HepG2 (cell line): ENCODE measurements at regions not wholly inside any gene's neighbourhood (a gene's known extent, or its start where the extent isn't known, plus 50 kb on each side); places are given as distances from the start of the nearest gene placed in this dataset.

Experiments
- ARNTL ChIP-seq: sonication (generic); formaldehyde crosslinking; IDR thresholded peaks from 2 replicates; pipeline ENCODE4 v1.4.0; 2020; ENCODE audit warnings: mild to moderate bottlenecking, missing genetic modification reagents
- CHCHD3 ChIP-seq: sonication (generic); formaldehyde crosslinking; IDR thresholded peaks from 2 replicates; pipeline ENCODE4 v1.8.0; 2022; ENCODE audit warnings: mild to moderate bottlenecking, missing genetic modification reagents, moderate library complexity
- E2F5 ChIP-seq: sonication (generic); formaldehyde crosslinking; conservative IDR thresholded peaks from 2 replicates; pipeline ENCODE4 v1.4.0; 2020; ENCODE audit warnings: missing genetic modification reagents
- FOXA3 ChIP-seq: IDR thresholded peaks from 2 replicates; pipeline ENCODE4 v1.6.1; 2016; ENCODE audit warnings: missing genetic modification reagents, missing compliant biosample characterization
- HIVEP1 ChIP-seq: sonication (generic); formaldehyde crosslinking; IDR thresholded peaks from 2 replicates; pipeline ENCODE4 v1.4.0; 2020; ENCODE audit warnings: mild to moderate bottlenecking, missing genetic modification reagents
- JUNB ChIP-seq: sonication (generic); formaldehyde crosslinking; IDR thresholded peaks from 2 replicates; pipeline ENCODE4 v1.8.0; 2022; ENCODE audit warnings: missing genetic modification reagents, mild to moderate bottlenecking, borderline replicate concordance
- PITX1 ChIP-seq: sonication (generic); formaldehyde crosslinking; IDR thresholded peaks from 2 replicates; pipeline ENCODE4 v1.5.1; 2020; ENCODE audit warnings: mild to moderate bottlenecking, missing genetic modification reagents
- RFX3 ChIP-seq: IDR thresholded peaks from 2 replicates; pipeline ENCODE4 v1.6.1; 2016; ENCODE audit warnings: missing biosample characterization, missing genetic modification reagents
- SALL2 ChIP-seq: sonication (generic); formaldehyde crosslinking; IDR thresholded peaks from 2 replicates; pipeline ENCODE4 v1.8.1; 2023; ENCODE audit warnings: mild to moderate bottlenecking, missing genetic modification reagents, inconsistent platforms
- SKI ChIP-seq: fragments of 450-650 bp; IDR thresholded peaks from one replicate; pipeline ENCODE4 v1.6.1; 2018; ENCODE audit warnings: mild to moderate bottlenecking; ENCODE audit not compliant: partially characterized antibody
- SP4 ChIP-seq: sonication (generic); formaldehyde crosslinking; IDR thresholded peaks from 2 replicates; pipeline ENCODE4 v1.8.1; 2023; ENCODE audit warnings: mild to moderate bottlenecking, missing genetic modification reagents
- ZFP36 ChIP-seq: fragments of 150-350 bp; IDR thresholded peaks from 2 replicates; pipeline ENCODE4 v1.6.1; 2018; ENCODE audit warnings: borderline replicate concordance, low read length, low read depth; ENCODE audit not compliant: partially characterized antibody
- ZNF12 ChIP-seq: sonication (generic); formaldehyde crosslinking; IDR thresholded peaks from 2 replicates; pipeline ENCODE4 v1.5.0; 2020; ENCODE audit warnings: missing genetic modification reagents
- ZNF292 ChIP-seq: sonication (generic); formaldehyde crosslinking; IDR thresholded peaks from 2 replicates; pipeline ENCODE4 v1.8.1; 2022; ENCODE audit warnings: mild to moderate bottlenecking, low read depth, missing genetic modification reagents, borderline replicate concordance
- ZNF3 ChIP-seq: IDR thresholded peaks from 2 replicates; pipeline ENCODE4 v1.7.0; 2017; ENCODE audit warnings: inconsistent platforms
- ZNF558 ChIP-seq: sonication (generic); formaldehyde crosslinking; IDR thresholded peaks from 2 replicates; pipeline ENCODE4 v1.9.0; 2022; ENCODE audit warnings: mild to moderate bottlenecking, missing genetic modification reagents, borderline replicate concordance
- ZNF737 ChIP-seq: sonication (generic); formaldehyde crosslinking; IDR thresholded peaks from 2 replicates; pipeline ENCODE4 v1.5.0; 2020; ENCODE audit warnings: missing genetic modification reagents, mild to moderate bottlenecking, borderline replicate concordance
- TF ChIP-seq, protein P1 (sequence below): IDR thresholded peaks from 2 replicates; pipeline ENCODE4 v1.4.0; 2020; ENCODE audit warnings: mild to moderate bottlenecking, missing genetic modification reagents
- TF ChIP-seq, protein P2 (sequence below): sonication (generic); formaldehyde crosslinking; IDR thresholded peaks from 2 replicates; pipeline ENCODE4 v1.4.0; 2020; ENCODE audit warnings: missing genetic modification reagents, low read depth, mild to moderate bottlenecking, borderline replicate concordance
- TF ChIP-seq, protein P3 (sequence below): sonication (generic); formaldehyde crosslinking; conservative IDR thresholded peaks from 2 replicates; pipeline ENCODE4 v1.8.1; 2023; ENCODE audit warnings: missing genetic modification reagents
- TF ChIP-seq, protein P4 (sequence below): sonication (generic); formaldehyde crosslinking; conservative IDR thresholded peaks from 2 replicates; pipeline ENCODE4 v1.5.0; 2020; ENCODE audit warnings: missing genetic modification reagents

DNA sequence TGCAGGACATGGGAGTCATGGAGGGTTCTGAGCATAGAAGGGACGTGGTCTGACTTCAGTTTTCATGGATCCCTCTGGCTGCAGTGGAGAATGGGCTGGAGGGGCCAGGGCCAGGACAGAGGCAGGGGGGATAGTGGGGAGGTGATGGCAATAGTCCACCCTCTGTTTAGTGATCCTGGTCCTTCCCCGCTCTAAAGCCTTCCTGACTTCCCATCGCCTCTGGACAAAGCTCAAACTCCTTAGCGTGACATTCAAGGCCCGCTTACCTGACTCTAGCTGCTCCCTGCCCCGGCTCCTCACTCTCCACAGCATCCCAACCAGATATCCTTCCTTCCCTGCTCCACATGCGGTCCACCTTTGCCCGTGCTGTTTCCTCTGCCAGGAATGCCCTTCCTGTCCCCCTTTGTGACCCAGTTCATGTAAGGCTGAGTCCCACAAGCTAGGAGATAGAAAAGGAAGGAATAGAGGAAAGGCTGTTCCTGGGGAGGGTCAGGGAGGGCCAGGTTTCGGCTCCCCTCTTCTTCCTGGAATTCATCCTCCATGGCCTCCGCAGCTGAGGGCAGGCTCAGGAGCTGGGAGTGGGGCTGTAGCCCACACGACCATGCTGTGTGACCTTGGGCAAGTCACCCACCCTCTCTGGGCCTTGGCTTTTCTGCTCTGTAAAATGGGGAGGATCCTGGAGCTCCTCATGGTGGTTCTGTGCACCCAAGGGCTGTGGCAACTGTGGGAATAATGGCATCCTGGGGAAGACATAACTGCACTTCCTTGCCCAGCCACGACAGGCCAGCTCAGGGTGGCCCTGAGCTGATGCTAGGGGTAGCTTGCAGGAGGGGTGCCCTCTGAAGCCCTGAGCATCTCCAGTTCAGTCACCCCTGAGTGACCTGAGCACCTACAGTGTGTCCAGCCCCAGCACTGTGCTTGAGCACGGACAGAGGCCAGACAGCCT is 116.1 kb downstream of the CEBPB start (continued):
- TF ChIP-seq, protein P1, sequence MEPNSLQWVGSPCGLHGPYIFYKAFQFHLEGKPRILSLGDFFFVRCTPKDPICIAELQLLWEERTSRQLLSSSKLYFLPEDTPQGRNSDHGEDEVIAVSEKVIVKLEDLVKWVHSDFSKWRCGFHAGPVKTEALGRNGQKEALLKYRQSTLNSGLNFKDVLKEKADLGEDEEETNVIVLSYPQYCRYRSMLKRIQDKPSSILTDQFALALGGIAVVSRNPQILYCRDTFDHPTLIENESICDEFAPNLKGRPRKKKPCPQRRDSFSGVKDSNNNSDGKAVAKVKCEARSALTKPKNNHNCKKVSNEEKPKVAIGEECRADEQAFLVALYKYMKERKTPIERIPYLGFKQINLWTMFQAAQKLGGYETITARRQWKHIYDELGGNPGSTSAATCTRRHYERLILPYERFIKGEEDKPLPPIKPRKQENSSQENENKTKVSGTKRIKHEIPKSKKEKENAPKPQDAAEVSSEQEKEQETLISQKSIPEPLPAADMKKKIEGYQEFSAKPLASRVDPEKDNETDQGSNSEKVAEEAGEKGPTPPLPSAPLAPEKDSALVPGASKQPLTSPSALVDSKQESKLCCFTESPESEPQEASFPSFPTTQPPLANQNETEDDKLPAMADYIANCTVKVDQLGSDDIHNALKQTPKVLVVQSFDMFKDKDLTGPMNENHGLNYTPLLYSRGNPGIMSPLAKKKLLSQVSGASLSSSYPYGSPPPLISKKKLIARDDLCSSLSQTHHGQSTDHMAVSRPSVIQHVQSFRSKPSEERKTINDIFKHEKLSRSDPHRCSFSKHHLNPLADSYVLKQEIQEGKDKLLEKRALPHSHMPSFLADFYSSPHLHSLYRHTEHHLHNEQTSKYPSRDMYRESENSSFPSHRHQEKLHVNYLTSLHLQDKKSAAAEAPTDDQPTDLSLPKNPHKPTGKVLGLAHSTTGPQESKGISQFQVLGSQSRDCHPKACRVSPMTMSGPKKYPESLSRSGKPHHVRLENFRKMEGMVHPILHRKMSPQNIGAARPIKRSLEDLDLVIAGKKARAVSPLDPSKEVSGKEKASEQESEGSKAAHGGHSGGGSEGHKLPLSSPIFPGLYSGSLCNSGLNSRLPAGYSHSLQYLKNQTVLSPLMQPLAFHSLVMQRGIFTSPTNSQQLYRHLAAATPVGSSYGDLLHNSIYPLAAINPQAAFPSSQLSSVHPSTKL = no peak
- TF ChIP-seq CHCHD3 (CRISPR knock-in tag) (peak; percentile 60; the same call in 1 of the 2 replicates), JUNB (CRISPR knock-in tag) (no peak), ZNF292 (0 out of 2 replicates have a peak, but pooled peaks have one; percentile 5), ARNTL (CRISPR knock-in tag) (no peak; the same call in 1 of the 2 replicates), SP4 (CRISPR knock-in tag) (peak; percentile 50; the same call in 1 of the 2 replicates), HIVEP1 (CRISPR knock-in tag) (no peak), FOXA3 (CRISPR knock-in tag) (no peak), ZFP36 (peak; percentile 83), SKI (no peak), ZNF3 (CRISPR knock-in tag) (peak; percentile 68; the same call in 1 of the 2 replicates), PITX1 (no peak), ZNF12 (CRISPR knock-in tag) (0 out of 2 replicates have a peak, but pooled peaks have one; percentile 39), ZNF737 (CRISPR knock-in tag) (peak; percentile 82), SALL2 (CRISPR knock-in tag) (no peak), E2F5 (CRISPR knock-in tag) (no peak), ZNF558 (CRISPR knock-in tag) (no peak; the same call in 1 of the 2 replicates), RFX3 (CRISPR knock-in tag) (no peak)
- TF ChIP-seq, protein P2, sequence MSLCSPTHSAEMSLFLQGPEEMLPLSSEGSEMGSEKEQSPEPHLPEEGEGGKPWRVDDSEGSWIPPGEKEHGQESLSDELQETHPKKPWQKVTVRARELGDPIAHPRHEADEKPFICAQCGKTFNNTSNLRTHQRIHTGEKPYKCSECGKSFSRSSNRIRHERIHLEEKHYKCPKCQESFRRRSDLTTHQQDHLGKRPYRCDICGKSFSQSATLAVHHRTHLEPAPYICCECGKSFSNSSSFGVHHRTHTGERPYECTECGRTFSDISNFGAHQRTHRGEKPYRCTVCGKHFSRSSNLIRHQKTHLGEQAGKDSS (CRISPR knock-in tag) = no peak
- TF ChIP-seq, protein P3, sequence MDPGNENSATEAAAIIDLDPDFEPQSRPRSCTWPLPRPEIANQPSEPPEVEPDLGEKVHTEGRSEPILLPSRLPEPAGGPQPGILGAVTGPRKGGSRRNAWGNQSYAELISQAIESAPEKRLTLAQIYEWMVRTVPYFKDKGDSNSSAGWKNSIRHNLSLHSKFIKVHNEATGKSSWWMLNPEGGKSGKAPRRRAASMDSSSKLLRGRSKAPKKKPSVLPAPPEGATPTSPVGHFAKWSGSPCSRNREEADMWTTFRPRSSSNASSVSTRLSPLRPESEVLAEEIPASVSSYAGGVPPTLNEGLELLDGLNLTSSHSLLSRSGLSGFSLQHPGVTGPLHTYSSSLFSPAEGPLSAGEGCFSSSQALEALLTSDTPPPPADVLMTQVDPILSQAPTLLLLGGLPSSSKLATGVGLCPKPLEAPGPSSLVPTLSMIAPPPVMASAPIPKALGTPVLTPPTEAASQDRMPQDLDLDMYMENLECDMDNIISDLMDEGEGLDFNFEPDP (CRISPR knock-in tag) = 0 out of 2 replicates have a peak, but pooled peaks have one; percentile 75
- TF ChIP-seq, protein P4, sequence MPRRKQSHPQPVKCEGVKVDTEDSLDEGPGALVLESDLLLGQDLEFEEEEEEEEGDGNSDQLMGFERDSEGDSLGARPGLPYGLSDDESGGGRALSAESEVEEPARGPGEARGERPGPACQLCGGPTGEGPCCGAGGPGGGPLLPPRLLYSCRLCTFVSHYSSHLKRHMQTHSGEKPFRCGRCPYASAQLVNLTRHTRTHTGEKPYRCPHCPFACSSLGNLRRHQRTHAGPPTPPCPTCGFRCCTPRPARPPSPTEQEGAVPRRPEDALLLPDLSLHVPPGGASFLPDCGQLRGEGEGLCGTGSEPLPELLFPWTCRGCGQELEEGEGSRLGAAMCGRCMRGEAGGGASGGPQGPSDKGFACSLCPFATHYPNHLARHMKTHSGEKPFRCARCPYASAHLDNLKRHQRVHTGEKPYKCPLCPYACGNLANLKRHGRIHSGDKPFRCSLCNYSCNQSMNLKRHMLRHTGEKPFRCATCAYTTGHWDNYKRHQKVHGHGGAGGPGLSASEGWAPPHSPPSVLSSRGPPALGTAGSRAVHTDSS (CRISPR knock-in tag) = no peak
